Right cardiac atrium (tissue), 5 donors: ENCODE measurements at regions not wholly inside any gene's neighbourhood (a gene's known extent, or its start where the extent isn't known, plus 50 kb on each side); places are given as distances from the start of the nearest gene placed in this dataset.

Source experiments
- ATAC-seq, 2 donors: fragments of 200-7000 bp; cut with Tn5 transposase; one replicate each; pipeline versions ENCODE4 v1.8.0 to v1.9.1; 2020; ENCODE audit warnings: moderate library complexity in 2 of 2, mild to moderate bottlenecking in 1 of 2
- DNase-seq, 3 donors: peaks; one replicate each; pipeline ENCODE4 v3.0.0-alpha.2; 2020
- H3K27ac ChIP-seq: one replicate; pipeline ENCODE4 v1.5.1; 2013; ENCODE audit warnings: mild to moderate bottlenecking, low read length, control low read depth, moderate library complexity
- H3K27me3 ChIP-seq: one replicate; pipeline ENCODE4 v1.6.1; 2013; ENCODE audit not compliant: control insufficient read depth, insufficient read depth
- H3K4me1 ChIP-seq: one replicate; pipeline ENCODE4 v1.6.1; 2013; ENCODE audit warnings: low read length; ENCODE audit not compliant: control insufficient read depth, insufficient read depth
- H3K4me3 ChIP-seq: one replicate; pipeline ENCODE4 v1.5.1; 2013; ENCODE audit warnings: low read length, control low read depth
- H3K9me3 ChIP-seq: one replicate; pipeline ENCODE4 v1.6.1; 2013; ENCODE audit warnings: low read length; ENCODE audit not compliant: control insufficient read depth
- WGBS: extraction: QIAGEN DNeasy Blood & Tissue Kit; methylation state at CpG from one replicate; pipeline ENCODE4 v1.1.7; 2013; 5-methylcytosine and 5-hydroxymethylcytosine counted together
- intact Hi-C, 4 donors: fragments of 100-400 bp; cut with DNase I; formaldehyde crosslinking; loops; one replicate each; pipeline versions ENCODE4 v1.11.0 to v1.14.0; 2022 to 2023
- donor health status: healthy with polysubstance abuse.
- donor health status: DM: no; HTN: yes; CAD: no.
- donor health status: DM: no; HTN: no; CAD: no.
- donor health status: DM: no; HTN: yes; CAD: no; lungs with severe emphysema.
- donor health status: DM: yes; HTN: yes; CAD: no.

DNA sequence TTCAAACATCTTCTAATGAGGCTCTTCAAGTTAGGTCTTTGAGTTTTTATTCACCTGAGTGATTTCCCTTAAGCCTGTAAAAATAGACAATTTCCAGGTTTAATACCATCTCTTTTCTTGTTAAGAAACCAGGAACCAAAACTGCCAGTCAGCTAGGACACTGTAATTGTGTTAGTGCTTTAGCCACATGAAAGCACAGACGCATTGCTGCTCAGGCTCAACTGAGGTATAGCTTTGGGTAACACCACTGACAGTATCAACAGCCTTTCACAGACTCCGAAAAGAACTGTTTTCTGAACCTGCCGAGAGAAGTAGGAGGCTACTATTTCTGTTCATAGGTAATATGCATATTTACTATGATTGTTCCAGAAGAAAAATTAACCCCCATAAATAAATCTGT lies 768.7 kb downstream of the ETS1 start:
- no peak for DNase-seq
- Histone ChIP-seq H3K4me3 (no peak overlapping the region), H3K9me3 (no peaks in the 10 kb centered on the region), H3K27ac (no peak overlapping the region), H3K4me1 (no peaks in the 10 kb centered on the region), H3K27me3 (no peaks in the 10 kb centered on the region)
- 91% methylated on average over 3 of the region's 3 CpGs for WGBS
- ATAC-seq: no peak
- intact Hi-C loops: no loop called here

DNA sequence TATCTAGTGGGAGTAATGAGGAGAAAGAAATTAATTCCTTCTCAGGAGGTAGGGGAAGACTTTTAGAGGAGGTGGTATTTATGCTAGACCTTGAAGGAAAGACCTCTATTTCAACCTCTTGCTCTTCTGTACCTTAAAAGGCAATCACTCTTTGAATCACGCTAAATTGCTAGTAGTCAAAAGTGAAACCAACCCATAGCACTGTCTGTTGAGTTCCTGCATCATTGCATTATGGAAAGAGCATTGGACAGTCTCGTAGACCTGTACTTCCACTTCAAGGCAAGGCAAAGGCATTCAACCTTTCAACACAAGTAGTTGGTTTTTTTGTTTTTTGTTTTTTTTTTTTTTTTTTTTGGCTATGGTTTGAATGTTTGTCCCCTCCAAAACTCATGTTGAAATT lies 770.4 kb downstream of the ETS1 start:
- no peaks in the 10 kb centered on the region for H3K27me3 ChIP-seq
- H3K4me3 ChIP-seq: no peak overlapping the region
- no peak for DNase-seq
- no peaks in the 10 kb centered on the region for H3K4me1 ChIP-seq
- WGBS: 81% methylated on average over 2 of the region's 2 CpGs
- ATAC-seq: no peak
- intact Hi-C loops: no loop called here
- no peaks in the 10 kb centered on the region for H3K9me3 ChIP-seq
- no peak overlapping the region for H3K27ac ChIP-seq

DNA sequence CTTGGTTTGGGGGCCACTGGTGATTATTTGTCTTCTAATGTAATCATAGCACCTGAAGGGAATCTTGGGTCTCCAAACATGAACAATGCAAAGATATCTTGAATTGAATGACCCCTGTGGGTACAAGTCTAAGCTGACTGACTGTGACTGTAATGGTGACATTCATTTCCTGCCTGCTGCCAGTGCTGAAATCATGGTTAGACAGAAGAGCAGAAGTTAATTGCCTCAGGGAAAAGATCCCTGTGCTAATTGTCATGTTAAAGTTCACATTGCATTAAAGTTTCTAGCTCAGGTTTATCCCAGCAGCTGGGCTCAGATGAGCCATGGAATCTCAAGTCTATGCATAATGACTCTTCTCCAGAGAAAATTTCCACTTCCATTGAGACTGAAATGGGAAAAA lies 772.0 kb downstream of the ETS1 start:
- Histone ChIP-seq H3K4me1 (no peaks in the 10 kb centered on the region), H3K4me3 (no peak overlapping the region), H3K9me3 (no peaks in the 10 kb centered on the region), H3K27me3 (no peaks in the 10 kb centered on the region), H3K27ac (no peak overlapping the region)
- ATAC-seq (no peak), DNase-seq (no peak)
- intact Hi-C loops: no loop called here

DNA sequence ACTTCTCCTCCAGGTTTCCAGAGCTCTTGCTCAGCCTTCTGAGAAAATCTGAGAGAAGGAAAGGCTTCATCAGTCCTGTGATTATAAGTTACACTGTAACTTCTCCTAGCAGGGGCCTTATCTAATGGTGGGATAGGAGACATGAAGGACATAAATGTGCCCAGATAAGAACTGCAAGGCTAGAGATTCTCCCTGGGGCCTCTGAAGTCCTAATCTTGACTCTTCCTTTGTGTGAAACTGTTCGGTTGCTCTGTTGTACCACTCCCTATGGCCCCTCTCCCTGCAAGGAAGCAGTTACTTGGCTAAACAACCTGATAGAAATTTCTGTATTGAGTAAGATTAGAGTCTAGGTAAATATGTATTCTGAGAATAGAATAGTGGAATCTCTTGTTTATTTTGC lies 780.9 kb downstream of the ETS1 start:
- Histone ChIP-seq H3K9me3 (no peaks in the 10 kb centered on the region), H3K4me1 (no peaks in the 10 kb centered on the region), H3K4me3 (no peak overlapping the region), H3K27ac (no peak overlapping the region), H3K27me3 (no peaks in the 10 kb centered on the region)
- 35% methylated on average over 1 of the region's 1 CpG for WGBS
- ATAC-seq (no peak), DNase-seq (no peak)
- intact Hi-C loops: no loop called here

DNA sequence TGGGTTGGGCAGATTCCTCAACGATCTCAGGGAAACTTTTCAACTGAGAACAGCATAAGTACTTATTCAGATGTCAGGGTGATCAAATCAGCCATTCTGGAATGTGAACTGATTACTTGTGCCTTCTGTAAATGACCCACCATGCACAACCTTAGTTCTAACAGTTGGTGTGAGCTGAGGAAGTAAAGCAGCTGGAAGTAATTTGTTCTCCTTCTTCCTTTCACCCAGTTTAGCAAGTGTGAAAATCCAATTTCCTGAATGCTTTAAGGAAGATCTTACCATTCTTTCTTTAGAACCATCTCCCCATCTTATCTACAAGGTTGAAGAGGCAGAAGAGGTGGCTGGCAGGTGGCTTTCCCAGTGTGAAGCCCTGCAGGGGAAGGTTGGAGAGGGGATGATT lies 781.6 kb downstream of the ETS1 start:
- intact Hi-C loops: no loop called here
- 47% methylated on average over 1 of the region's 1 CpG for WGBS
- Histone ChIP-seq H3K27me3 (no peaks in the 10 kb centered on the region), H3K4me1 (no peaks in the 10 kb centered on the region), H3K9me3 (no peaks in the 10 kb centered on the region), H3K4me3 (no peak overlapping the region), H3K27ac (no peak overlapping the region)
- ATAC-seq: no peak
- no peak for DNase-seq

DNA sequence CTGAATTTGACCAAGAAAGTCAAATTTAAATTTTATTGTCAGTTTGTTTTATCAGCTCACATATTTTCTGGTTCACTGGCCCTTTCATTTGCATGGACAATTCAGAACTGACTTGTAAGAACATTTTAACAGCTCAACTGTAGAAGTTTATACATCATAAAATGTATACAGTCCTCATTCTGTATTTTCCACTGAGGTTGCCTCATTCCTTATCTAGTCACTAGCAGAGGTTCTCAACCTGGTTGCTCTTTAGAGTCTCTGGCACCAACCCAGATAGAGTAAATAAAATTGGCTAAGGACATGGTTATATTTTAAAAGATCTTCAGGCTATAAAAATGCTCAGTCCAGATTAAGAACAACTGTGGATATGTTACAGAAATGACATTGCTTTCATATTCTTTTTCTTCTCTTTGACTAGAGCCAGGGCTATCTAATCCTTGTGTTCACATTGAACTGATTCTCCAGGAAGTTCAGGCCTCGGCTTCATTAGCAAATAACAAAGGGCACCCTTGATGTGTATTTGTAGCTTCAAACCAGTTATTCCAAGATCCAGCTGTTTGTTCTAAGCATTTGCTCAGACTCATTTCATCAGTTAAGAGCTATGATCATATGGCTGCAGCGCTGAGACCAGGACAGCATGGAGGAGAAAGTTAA lies 782.5 kb downstream of the ETS1 start:
- ATAC-seq (no peak), DNase-seq (no peak)
- no peak overlapping the region for H3K4me3 ChIP-seq
- 59% methylated on average over 2 of the region's 2 CpGs for WGBS
- H3K27ac ChIP-seq: no peak overlapping the region
- H3K4me1 ChIP-seq: no peaks in the 10 kb centered on the region
- H3K9me3 ChIP-seq: no peaks in the 10 kb centered on the region
- no peaks in the 10 kb centered on the region for H3K27me3 ChIP-seq
- intact Hi-C loops: no loop called here

DNA sequence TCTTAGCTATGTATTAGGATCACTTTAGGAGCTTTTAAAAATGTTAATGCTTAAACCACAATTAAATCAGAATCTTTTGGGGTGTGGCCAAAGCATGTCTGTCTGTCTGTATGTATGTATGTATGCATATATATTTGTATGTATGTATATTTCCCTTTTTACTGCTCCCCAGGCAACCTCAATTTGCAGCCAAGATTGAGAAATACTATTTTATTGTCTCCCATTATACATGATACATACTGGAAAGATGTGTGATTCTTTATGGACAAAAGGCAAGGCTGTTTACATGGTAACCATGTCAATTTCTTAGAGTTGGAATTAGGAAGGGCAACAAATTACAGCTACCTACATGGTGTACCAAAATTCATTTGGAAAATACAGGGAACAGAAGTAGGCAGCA lies 783.6 kb downstream of the ETS1 start:
- Histone ChIP-seq H3K4me3 (no peak overlapping the region), H3K27ac (no peak overlapping the region), H3K27me3 (no peaks in the 10 kb centered on the region), H3K4me1 (no peaks in the 10 kb centered on the region), H3K9me3 (no peaks in the 10 kb centered on the region)
- ATAC-seq (no peak), DNase-seq (no peak)
- intact Hi-C loops: no loop called here

DNA sequence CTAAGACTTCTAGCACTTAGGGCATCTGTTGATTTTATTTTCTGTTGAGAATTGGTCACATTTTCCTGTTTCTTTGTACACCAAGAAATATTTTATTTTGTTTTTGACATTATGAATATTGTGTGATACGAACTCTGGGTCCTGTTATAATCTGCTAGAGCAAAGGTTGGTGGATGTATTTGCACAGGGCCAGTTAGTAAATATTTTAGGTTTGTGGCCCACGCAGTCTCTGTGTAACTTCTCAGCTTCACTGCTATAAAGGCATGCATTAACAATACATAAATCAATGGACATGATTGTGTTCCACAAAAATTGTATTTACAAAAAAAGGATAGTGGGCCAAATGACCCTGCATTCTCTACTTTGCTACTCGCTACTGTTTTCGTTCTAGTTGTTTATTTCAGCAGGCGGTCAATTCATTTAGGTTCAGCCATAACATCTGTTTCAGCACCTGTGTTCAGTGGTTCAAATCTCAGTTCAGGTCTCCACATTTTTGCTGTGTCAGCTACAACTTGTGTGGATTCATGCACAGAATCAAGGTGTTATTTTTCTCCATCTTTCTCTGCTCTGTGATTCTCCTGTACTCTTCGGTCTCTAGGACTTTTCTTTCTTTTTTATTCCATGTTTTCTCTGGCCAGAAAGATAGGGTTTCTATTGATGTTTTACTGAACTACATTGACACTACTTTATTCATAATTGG lies 786.2 kb downstream of the ETS1 start:
- Histone ChIP-seq H3K9me3 (no peaks in the 10 kb centered on the region), H3K4me1 (no peaks in the 10 kb centered on the region), H3K4me3 (no peak overlapping the region), H3K27ac (no peak overlapping the region), H3K27me3 (no peaks in the 10 kb centered on the region)
- no peak for ATAC-seq
- intact Hi-C loops: no loop called here
- DNase-seq: no peak
- WGBS: 91% methylated on average over 6 of the region's 6 CpGs

DNA sequence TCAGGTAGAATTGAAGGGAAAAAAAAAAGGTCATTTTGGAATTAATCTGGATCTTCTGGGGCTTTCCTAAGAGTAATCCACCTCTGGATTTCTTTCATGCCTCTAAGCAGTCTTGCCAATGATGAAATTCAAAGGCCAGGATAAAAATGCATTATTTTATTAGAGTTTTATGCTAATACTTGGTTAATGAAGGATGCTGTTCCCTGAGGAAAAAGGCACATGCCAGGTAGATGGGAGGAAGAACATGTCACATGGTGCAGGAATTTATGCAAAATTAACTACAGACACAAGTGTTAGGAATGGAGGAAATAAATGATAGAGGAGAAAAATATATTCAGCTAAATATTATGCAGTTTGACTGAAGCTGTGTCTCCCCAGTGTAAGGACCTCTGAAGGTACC lies 792.0 kb downstream of the ETS1 start:
- no peaks in the 10 kb centered on the region for H3K27me3 ChIP-seq
- H3K9me3 ChIP-seq: no peaks in the 10 kb centered on the region
- ATAC-seq (no peak), DNase-seq (no peak)
- intact Hi-C loops: no loop called here
- H3K4me3 ChIP-seq: no peak overlapping the region
- no peak overlapping the region for H3K27ac ChIP-seq
- no peaks in the 10 kb centered on the region for H3K4me1 ChIP-seq

DNA sequence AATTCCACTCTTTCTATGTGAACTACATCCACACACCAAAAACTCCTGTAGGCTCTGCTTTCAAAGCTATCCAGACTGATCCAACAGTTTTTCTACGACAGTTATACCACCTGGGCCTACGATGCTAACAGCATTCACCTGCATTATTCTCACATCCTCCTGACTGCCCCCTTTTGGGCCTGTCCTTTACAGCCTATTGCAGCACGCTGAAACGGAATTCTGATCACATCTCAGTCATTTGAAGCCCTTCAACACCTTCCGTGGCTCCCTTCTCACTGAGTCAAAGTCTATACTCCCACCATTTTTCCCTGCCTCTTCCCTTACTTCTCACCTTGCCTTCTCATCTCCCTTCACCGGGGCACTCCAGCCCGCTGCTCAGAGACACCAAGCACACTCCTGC lies 791.3 kb upstream of the KIRREL3 start:
- Histone ChIP-seq H3K27ac (no peak overlapping the region), H3K4me3 (no peak overlapping the region), H3K4me1 (no peaks in the 10 kb centered on the region), H3K9me3 (no peaks in the 10 kb centered on the region), H3K27me3 (no peaks in the 10 kb centered on the region)
- 86% methylated on average over 7 of the region's 7 CpGs for WGBS
- ATAC-seq (no peak), DNase-seq (no peak)
- intact Hi-C loops: no loop called here

DNA sequence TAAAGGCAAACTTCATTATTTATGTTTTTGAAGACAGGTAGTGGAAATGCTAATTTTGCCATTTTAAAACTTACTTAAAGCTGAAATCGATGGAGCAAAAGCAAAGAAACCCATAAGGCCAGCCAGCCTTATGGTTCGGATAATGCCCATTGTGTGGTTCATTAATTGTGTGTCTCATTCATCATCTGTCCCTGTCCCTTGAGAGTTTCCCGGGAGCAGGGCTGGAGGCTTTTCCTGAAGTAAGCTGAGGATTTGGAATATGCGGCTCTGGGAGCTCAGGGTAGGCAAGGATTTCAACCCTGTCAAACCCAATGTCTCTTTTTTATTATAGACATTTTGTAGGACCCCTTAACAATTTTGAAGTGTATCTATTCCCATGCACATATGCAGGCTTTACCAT lies 790.0 kb upstream of the KIRREL3 start:
- intact Hi-C loops: no loop called here
- WGBS: 71% methylated on average over 4 of the region's 4 CpGs
- Histone ChIP-seq H3K27ac (no peak overlapping the region), H3K4me1 (no peaks in the 10 kb centered on the region), H3K27me3 (no peaks in the 10 kb centered on the region), H3K4me3 (no peak overlapping the region), H3K9me3 (no peaks in the 10 kb centered on the region)
- no peak for ATAC-seq
- no peak for DNase-seq

DNA sequence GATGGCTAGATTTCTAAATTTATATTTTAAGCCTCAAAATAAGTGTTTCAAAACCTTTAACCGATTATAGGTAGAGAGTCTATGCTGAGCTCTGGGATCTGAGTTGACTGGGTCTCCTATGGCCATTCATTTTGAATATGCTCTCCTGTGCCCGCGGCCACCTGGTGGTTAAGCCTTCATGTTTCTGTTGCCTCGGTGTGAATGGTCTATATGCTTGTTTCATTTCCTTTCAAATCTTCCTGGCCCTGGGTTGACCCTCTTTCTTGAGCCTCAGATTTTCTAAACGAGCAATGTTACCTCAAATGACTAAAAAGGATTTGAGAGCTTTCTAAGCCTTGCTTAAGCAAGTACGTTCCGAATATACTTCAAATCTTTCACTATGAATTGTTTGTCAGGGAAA lies 789.4 kb upstream of the KIRREL3 start:
- Histone ChIP-seq H3K9me3 (no peaks in the 10 kb centered on the region), H3K4me3 (no peak overlapping the region), H3K4me1 (no peaks in the 10 kb centered on the region), H3K27me3 (no peaks in the 10 kb centered on the region), H3K27ac (no peak overlapping the region)
- 63% methylated on average over 7 of the region's 7 CpGs for WGBS
- DNase-seq (no peak), ATAC-seq (peak in 1 of 2 donors; percentile 42)
- intact Hi-C loops: no loop called here
